Skin epidermis (tissue), 12 donors: ENCODE measurements at regions not wholly inside any gene's neighbourhood (a gene's known extent, or its start where the extent isn't known, plus 50 kb on each side); places are given as distances from the start of the nearest gene placed in this dataset.
"Not testable (repeated sequence)": the region's sequence is repeated elsewhere in the genome, so short reads cannot be mapped to it uniquely, and the experiment has no call there.

Experiments
- H3K27ac ChIP-seq, 21 experiments: fragments of 200-600 bp; sonication (generic) in 11 of 21; one replicate each; pipeline ENCODE4 v1.5.0; 2020; ENCODE audit warnings: mild to moderate bottlenecking in 3 of 21, inconsistent platforms in 2 of 21, moderate library complexity in 2 of 21
- H3K4me3 ChIP-seq, 7 experiments: fragments of 200-600 bp; sonication (generic) in 2 of 7; one replicate each; pipeline ENCODE4 v1.5.0; 2020; ENCODE audit warnings: inconsistent platforms in 2 of 7, mild to moderate bottlenecking in 2 of 7, moderate library complexity in 1 of 7

DNA sequence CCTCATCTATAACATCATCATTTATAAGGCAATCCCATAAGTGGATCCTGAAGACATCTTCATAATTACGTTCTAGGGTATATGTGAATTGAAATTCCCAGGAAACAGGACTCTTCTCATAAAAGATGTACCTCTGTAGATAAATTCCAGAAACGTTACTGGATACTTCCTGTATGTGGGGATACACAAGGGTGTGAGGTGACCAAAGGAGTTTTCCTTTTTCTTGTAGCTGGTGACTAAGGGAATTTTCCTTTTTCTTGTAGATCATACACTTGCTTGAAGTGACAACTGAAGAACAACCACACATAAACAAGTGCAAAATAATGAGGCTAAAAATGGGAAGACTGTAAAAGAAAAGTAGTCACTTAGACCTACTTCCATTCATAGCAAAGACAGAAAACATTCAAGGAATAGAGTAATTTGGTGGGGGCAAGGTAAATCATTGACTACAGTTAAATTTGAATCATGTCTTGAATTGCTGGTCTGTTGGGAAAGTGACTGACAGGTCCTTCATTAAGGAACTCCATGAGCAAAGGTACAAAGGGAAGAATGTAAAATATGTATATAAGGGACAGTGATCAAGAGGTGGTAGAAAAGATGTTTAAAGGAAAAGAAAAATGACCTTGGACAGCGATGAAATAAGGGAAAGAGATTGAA, 53.2 kb upstream of the UBE2E3 start:
- no peak overlapping the region for H3K27ac ChIP-seq
- H3K4me3 ChIP-seq, result no peak overlapping the region

DNA sequence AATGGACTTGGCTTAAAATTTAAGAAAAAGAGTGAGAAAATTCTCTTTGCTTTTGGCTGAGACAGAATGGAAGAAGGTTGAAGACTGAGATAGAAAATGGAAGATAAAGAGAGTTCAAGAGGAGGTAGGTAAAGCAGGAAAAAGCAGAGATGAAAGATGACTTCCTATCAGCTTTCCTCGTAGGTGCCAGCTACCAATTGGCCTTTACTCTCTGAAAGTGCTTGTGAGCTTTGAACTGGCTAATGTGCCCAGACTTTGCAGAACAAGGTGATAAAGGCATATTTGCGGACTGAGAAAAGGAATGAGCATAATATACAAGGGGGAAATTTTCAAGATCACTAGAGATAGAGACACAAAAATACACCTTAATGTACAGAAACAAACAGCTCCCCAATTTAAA, 54.7 kb upstream of the UBE2E3 start:
- no peak overlapping the region for H3K27ac ChIP-seq
- H3K4me3 ChIP-seq, result no peak overlapping the region

DNA sequence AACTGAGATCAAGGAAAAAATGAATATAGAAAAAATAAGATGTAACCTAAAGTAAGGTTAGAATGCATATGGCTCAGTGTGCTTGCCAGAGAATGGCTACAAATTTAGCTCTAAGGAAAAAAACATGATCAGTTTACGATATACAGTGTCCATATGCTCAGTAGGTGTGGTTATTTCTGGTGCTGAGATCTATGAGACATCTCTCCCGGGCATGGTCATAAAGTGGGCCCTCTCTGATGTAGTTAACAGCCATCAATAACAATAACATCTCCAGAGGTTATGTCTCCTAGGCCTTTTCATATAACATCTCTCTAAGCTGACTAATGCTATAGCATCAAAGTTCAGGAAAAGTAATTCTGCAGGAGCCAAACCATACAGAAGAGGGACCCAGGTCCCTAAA, 56.3 kb upstream of the UBE2E3 start:
- Histone ChIP-seq H3K27ac (no peak overlapping the region), H3K4me3 (no peak overlapping the region)

DNA sequence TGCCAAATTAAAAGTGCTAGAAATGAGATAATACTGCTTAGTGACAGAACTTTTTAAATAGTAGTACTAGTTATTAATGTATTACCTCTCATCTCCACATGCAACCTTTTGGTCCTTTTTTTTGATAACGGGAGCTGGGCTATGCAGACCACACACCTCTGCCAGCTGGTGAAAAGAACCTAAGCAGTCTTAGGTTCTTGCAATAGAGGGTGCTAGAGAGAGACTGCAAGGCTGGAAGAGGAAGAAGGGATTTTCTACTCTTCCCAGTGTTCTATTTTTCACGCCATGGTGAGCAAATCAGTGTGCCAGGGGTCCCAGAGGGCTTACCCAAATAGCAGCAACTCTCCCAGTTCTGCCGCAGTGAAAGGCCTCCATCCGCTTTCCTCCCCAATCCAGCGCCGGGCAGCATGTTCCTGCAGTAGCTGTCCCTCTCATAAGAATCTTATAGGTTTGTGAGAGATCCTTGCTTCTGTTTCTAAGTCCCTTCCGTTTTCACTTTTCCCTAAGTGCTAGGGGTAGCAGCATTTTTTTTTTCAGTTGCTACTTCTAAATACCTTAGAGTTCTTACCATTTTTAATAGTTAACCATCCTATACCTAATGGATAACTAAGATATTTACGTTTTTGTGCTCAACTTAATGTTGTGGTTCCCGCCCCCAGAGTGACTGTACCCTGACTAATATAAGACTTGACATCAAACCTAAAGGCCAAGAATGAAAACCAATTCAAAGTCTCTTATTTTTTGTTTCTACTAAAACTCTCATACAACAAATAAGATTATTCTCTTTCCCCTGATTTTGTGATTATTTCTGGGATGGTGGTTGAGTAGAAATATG, 69.4 kb upstream of the UBE2E3 start:
- no peak overlapping the region for H3K4me3 ChIP-seq
- H3K27ac ChIP-seq, result no peak overlapping the region

DNA sequence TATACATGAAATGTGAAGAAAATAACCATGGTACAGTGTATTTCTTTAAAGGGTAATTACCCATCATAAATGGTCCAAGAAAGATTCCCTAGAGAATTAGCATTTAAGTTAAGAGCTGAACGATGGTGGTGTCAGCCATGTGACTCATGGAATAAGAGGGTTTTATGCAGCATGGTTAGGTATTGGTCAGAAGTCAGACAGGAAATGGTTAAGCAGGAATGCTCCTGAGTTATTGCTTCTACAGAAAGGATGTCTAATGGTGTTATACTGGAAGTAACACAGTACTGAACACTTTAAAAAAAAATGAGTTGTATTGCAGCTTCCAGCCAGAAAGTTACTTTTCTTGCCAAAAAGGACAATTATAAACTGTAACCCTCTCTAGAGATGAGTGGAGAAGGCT, 72.7 kb upstream of the UBE2E3 start:
- H3K27ac ChIP-seq, result no peak overlapping the region
- H3K4me3 ChIP-seq, result no peak overlapping the region

DNA sequence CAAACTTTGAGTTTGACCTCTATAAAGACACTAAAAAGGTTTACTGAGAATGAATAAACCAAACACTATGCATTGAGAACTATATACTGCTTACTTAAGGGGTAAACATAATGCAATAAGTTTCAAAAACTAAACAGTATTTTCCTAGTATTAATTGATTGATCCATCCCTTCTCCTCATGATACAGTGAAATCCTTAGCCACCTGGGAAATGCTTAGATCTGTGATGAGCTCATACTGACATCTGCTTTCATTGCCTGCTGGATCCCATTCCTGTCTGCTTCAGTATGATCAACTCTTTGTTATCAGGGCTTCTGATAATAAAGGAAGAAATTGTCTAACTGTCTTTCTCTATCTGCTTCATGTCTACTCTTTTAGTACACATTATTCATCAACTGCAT, 74.9 kb upstream of the UBE2E3 start:
- H3K27ac ChIP-seq, result no peak overlapping the region

DNA sequence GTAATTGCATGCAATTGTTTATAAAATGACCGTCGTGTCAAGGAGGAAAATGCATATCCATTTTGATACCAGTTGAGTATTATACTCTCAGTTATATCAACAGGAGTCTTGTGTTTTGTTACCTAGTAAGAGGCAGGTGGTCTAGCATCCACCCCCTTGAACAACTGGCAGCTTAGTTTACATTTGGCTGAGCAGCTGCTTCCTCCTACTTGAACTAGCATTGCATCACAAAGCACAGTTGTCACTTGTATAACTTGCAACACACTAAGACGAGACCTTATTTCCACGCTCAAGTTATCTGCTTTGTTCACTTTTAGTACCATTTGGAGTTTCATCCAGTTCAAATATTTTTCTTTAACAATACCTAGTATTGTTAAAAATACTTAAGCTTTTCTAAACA, 75.4 kb upstream of the UBE2E3 start:
- no peak overlapping the region for H3K4me3 ChIP-seq
- H3K27ac ChIP-seq, result no peak overlapping the region

More for the DNA sequence above, 74.9 kb upstream of the UBE2E3 start:
- no peak overlapping the region for H3K4me3 ChIP-seq

DNA sequence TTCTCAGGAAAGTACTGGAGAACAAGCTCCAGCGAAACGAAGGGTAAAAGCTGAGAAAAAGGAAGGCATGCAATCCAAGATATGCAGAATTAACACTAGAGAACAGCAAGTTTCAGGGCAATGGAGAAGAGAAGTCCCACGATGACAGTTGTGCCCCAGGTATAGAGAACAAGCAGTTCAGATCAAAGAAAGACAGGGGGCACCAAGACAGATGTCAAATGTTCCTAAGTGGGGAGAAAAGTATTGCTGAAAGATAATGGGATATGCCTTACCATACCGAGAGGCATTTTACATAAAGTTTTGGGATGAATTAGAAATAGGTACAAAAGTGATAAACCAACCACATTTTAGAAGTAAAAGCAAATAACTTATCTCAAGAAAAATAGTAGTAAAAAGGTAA, 79.1 kb upstream of the UBE2E3 start:
- no peak overlapping the region for H3K27ac ChIP-seq

DNA sequence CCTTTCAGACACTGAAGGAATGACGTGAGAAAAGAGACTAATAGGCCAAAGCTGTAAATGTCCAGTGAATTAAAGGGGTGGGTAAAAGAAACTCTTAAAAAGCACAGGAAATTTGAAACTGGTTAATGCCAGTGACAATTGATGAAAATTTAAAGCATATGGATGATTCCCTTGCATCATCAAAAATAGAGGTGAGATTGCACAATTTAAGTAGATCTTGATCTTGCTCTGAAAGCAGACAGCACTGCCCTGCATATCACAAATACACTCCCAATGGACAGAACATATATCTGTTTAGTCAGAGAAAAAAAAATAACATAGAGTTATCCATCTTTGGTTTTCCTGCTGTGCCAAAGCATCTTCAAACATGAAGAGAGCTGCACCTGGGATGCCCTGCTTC, 86.7 kb upstream of the UBE2E3 start:
- no peak overlapping the region for H3K27ac ChIP-seq
- H3K4me3 ChIP-seq, result no peak overlapping the region

More for the DNA sequence above, 79.1 kb upstream of the UBE2E3 start:
- H3K4me3 ChIP-seq, result no peak overlapping the region

DNA sequence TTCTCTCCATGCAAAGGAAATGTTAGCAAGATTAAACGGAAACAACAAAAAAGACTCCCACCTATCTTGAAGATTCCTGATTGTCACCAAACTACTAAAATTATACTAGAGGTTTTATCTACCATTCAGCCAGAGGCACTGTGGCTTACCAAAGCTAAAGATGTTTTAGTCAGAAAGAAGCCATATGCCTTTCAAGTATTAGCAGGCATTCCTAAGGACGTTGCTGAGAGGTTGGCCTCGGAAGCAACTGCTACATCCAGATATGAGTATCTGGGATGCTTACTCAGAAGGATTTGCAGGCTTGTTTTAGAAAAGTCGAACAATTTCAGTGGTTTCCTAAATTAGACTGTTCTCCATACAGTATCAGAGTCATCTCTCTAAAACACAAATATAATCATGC, 88.3 kb upstream of the UBE2E3 start:
- Histone ChIP-seq H3K27ac (no peak overlapping the region), H3K4me3 (no peak overlapping the region)

DNA sequence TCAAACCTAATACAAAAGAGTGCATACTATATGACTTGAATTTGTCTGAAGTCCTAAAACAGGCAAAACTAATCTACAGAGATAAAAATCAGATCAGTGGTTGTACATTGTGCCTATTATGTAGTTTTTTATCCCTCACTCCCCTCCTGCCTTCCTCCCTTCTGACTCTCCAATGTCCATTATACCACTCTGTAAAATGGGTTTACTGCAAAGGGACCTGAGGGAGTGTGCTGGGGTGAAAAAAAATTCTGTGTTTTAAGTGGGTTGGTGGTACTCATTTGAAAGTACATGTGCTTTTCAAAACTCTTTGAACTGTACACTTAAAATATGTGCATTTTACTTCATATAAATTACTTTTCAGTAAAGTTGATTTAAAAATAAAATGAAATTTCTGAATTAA, 89.0 kb upstream of the UBE2E3 start:
- Histone ChIP-seq H3K4me3 (no peak overlapping the region), H3K27ac (no peak overlapping the region)

DNA sequence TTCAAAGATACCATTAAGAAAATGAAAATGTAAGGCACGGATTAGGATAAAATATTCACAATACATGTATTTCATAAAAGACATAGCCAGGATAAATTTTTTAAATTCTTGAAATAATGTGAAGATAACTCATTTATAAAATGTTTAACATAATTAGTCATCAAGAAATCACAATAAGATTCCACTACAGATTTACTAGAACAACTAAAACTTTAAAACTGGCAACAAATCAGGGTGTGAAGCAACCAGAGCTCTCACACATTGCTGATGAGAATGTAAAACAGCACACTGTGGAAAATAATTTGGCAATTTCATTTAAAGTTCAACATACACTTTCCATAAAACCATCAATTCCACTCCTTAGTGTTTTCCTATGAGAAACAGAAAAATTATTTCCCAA, 89.6 kb upstream of the UBE2E3 start:
- no peak overlapping the region for H3K27ac ChIP-seq
- no peak overlapping the region for H3K4me3 ChIP-seq

DNA sequence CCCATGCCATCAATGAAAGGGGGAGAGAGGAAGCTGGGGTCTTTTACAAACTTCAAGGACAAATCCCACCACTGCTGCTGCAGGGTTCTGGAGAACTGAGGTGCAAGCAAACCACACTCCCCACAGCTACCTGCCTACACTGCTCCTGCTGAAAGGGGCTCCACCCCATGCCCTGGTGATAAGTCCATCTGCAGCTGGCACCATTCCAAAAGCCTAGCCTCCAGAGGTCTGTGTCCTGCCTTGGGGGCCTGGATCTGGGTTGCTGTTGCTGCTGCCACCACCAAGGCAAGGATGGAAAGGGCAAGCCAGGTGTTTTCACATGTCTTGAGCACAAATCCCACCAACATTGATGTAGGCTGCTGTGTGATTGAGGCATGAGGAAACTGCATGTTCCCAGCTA, 97.4 kb upstream of the UBE2E3 start:
- no peak overlapping the region for H3K27ac ChIP-seq
- no peak overlapping the region for H3K4me3 ChIP-seq

DNA sequence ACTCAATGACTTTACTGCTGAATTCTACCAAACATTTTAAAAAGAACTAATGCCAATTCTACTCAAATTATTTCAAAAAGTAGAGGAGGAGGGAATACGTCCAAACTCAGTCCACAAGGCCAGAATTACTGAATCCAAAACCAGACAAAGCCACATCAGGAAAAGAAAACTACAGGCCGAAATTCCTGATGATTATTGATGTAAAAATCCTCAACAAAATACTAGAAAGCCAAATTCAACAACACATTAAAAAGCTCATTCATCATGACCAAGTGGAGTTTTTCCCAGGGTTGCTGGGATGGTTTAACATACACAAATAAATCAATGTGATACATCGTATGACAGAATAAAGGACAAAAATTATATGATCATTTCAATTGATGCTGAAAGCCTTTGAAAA, 103.9 kb upstream of the UBE2E3 start:
- Histone ChIP-seq H3K27ac (no peak overlapping the region), H3K4me3 (no peak overlapping the region)

DNA sequence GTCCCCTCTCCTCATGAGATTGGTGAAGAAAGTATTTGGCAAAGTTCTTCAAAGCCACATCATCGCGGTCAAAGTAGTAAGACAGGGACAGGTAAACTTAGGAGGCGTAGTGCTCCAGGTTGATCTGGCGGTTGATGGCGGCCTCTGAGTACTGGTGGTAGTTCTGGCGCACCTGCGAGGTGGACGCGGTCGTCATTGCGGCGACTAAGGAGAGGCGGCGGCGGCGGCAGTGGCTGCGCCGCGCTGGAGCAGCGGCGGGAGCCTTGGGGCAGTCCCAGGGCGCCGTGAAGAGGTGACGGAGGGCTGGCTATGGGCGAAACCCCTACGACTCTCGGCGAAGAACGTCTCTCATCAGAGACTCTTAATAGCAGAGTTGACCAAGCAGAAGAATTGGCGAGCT, 107.2 kb upstream of the UBE2E3 start:
- Histone ChIP-seq H3K4me3 (no peak overlapping the region), H3K27ac (no peak overlapping the region)

DNA sequence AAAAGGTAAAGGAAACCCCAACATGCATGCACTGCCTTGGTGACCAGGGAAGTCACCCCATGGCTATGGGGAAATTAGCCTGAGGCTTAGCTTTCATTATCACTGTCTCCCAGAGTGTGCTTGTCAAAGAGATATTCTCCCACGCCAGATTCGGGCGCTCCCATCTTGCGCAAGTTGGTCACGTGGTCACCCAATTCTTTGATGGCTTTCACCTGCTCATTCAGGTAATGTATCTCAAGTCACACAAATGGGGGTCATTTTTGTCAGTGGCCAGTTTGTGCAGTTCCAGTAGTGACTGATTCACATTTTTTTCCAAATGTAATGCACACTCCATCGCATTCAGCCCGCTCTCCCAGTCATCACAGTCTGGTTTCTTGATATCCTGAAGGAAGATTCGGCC, 107.6 kb upstream of the UBE2E3 start:
- not testable (repeated sequence) for H3K4me3 ChIP-seq

DNA sequence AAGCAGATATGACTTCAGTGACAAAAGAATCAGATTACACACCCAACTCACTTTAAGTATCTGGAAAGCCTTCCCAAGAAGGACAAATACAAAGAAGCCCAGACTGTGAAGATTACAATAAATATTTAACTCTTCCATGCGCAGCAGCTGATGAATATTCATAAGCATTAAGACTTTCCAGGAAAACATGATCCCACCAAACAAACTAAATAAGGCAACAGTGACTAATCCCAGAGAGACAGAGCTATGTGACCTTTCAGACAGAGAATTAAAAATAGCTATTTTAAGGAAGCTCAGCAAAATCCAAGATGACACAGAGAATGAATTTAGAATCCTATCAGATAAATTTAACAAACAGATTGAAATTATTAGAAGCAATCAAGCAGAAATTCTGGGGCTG, 108.2 kb upstream of the UBE2E3 start:
- Histone ChIP-seq H3K4me3 (no peak overlapping the region), H3K27ac (no peak overlapping the region)

More for the DNA sequence above, 107.6 kb upstream of the UBE2E3 start:
- not testable (repeated sequence) for H3K27ac ChIP-seq

DNA sequence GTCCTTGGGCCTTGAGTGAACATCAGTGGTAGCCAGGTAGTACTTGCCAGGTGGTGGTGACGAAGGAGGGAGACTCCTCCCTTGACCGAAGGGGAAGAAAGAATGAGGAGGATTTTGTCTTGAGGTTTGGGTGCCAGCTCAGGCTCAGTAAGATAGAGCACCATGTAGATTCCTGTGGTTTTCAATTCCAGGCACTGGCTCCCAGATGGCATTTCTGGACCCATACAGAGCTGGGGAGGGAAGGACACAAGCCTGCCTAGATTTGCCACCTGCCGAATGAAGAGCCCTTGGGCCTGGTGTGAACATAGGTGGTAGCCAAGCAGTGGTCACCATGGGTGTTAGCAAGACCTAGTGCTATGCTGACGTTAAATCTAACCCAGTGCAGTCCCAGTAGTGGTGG, 108.8 kb upstream of the UBE2E3 start:
- H3K27ac ChIP-seq, result no peak overlapping the region

DNA sequence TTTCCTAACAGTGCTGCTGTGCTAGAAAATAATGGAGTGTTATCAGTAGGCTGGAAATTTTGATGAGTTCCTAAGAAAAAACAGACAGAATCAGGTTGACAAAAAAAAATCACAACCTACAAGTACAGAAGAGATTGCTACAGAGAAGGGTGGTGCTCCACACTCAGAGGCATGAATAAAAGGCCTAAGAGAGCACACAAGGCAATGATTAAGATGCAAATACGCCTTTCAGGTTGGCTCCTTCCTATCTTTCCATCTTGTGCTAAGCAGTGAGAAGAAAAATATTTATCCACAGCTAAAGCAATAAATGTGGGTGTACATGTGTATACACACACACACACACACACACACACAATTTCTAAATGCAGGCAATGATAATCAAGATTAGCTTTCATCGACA, 130.6 kb upstream of the UBE2E3 start:
- no peak overlapping the region for H3K4me3 ChIP-seq
- H3K27ac ChIP-seq, result no peak overlapping the region

More for the DNA sequence above, 108.8 kb upstream of the UBE2E3 start:
- no peak overlapping the region for H3K4me3 ChIP-seq

DNA sequence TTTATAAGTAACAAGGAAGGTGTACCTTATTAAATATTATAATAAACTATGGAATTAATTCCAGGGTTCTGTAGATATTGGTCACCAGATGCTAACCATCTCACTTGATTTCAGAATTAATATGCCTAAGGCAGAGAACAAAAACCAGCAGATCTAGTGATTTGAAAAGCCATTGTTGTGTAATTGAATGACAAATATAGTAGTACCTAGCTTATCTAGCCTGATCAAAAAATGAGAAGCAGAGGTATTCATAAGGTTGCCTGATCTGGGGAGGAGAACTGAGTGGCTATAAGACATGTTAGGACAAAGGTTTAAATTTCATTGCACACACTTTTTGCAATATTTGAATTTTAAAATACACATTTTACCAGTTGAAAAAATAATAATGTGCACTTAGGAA, 132.0 kb upstream of the UBE2E3 start:
- H3K4me3 ChIP-seq, result no peak overlapping the region
- H3K27ac ChIP-seq, result no peak overlapping the region

DNA sequence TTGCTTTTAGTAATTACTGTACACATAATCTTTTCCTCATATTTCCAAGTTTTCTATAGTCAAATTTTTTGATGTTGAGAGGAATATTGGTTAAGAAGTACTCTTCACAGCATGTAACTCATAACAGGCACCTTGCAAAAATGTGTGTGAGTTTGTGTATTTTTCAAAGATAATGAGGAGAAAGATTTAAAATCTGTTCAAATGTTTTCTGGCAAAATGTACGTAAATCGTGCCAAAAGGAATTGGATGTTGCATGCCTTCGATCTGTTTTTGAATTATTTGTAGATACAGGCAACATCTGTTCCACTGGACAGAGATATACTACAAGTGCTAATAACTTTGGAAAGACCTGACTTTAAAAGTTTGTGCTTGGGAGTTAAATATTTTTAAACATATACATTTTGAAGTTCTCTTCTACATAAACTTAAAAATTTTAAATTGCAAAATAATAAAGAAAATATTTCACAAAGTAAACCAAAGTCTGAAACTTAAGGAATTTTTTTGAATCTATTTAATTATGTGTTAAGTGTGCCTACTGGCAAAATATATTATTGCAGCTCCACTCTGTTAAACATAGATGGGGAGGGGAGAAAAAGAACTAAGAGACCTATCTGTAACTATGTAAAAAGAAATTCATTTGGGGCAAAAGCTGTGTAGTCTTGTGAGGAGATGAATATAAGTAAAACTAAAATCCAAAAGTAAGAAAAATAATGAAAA, 133.5 kb upstream of the UBE2E3 start:
- Histone ChIP-seq H3K27ac (no peak overlapping the region), H3K4me3 (no peak overlapping the region)
